MM.1S (cell line): ENCODE measurements at regions not wholly inside any gene's neighbourhood (a gene's known extent, or its start where the extent isn't known, plus 50 kb on each side); places are given as distances from the start of the nearest gene placed in this dataset.

Experiments
- EZH2 ChIP-seq: fragments of 300-600 bp; sonication (generic); optimal IDR thresholded peaks from 2 replicates; pipeline ENCODE3; 2017; ENCODE audit warnings: low read depth, mild to moderate bottlenecking, antibody characterized with exemption, low read length, mixed read lengths
- EZH2phosphoT487 ChIP-seq: fragments of 300-600 bp; sonication (generic); IDR thresholded peaks from 2 replicates; pipeline ENCODE4 v1.6.1; 2018; ENCODE audit warnings: antibody characterized with exemption, low read length
- TF ChIP-seq, protein P1 (sequence below): fragments of 300-600 bp; sonication (generic); IDR thresholded peaks from 2 replicates; pipeline ENCODE4 v1.5.1; 2016; ENCODE audit warnings: antibody characterized with exemption, low read length, mixed read lengths

DNA sequence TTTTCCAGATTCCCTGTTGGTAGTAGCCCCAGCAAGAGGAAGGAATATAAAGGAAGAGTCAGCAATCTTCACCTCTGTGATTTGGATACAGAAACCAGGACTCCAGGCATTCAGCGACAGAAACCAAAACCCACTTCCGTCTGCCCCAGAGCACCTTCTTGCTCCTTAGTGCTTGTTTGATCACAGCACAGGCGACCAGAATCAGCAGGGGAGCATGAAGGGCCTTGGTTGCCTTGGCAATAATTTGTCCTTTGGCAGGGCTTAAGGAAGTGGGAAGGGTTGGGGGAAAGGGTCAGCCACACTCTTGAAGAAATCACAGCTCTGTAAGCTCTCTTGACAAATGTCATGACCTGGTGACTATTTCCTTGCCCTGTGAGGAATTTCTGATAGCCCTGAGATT, 379.6 kb downstream of the OTUD1 start:
- TF ChIP-seq EZH2phosphoT487 (no peak), EZH2 (no peak)
- TF ChIP-seq, protein P1, sequence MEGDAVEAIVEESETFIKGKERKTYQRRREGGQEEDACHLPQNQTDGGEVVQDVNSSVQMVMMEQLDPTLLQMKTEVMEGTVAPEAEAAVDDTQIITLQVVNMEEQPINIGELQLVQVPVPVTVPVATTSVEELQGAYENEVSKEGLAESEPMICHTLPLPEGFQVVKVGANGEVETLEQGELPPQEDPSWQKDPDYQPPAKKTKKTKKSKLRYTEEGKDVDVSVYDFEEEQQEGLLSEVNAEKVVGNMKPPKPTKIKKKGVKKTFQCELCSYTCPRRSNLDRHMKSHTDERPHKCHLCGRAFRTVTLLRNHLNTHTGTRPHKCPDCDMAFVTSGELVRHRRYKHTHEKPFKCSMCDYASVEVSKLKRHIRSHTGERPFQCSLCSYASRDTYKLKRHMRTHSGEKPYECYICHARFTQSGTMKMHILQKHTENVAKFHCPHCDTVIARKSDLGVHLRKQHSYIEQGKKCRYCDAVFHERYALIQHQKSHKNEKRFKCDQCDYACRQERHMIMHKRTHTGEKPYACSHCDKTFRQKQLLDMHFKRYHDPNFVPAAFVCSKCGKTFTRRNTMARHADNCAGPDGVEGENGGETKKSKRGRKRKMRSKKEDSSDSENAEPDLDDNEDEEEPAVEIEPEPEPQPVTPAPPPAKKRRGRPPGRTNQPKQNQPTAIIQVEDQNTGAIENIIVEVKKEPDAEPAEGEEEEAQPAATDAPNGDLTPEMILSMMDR, result no peak
